Activated effector memory CD4-positive, alpha-beta T cell treated with Interleukin-2 at 50 U/mL for 16 hours (primary cell): ENCODE measurements at regions not wholly inside any gene's neighbourhood (a gene's known extent, or its start where the extent isn't known, plus 50 kb on each side); places are given as distances from the start of the nearest gene placed in this dataset.
"Not testable (repeated sequence)": the region's sequence is repeated elsewhere in the genome, so short reads cannot be mapped to it uniquely, and the experiment has no call there.

Experiments used
- DNase-seq: peaks from one replicate; pipeline ENCODE4 v3.0.0-alpha.2; 2020

GRCh38 chr3:177830411-177830849 lies 633.1 kb upstream of the TBL1XR1 start:
- no peak for DNase-seq

- DNase-seq = no peak
These were observed 634.1 kb upstream of the TBL1XR1 start for GRCh38 chr3:177831361-177831760.

- DNase-seq = no peak
These were observed 635.6 kb upstream of the TBL1XR1 start for GRCh38 chr3:177832880-177833279.

- no peak for DNase-seq
These were observed 636.0 kb upstream of the TBL1XR1 start for GRCh38 chr3:177833332-177833731.

- no peak for DNase-seq
These were observed 637.7 kb upstream of the TBL1XR1 start for GRCh38 chr3:177835008-177835407.

- DNase-seq = no peak
These were observed 638.6 kb upstream of the TBL1XR1 start for GRCh38 chr3:177835917-177836316.

GRCh38 chr3:177836671-177837070 lies 639.4 kb upstream of the TBL1XR1 start:
- DNase-seq = no peak

GRCh38 chr3:177837951-177838655 lies 640.8 kb upstream of the TBL1XR1 start:
- no peak for DNase-seq

- no peak for DNase-seq
These were observed 641.6 kb upstream of the TBL1XR1 start for GRCh38 chr3:177838766-177839350.

- no peak for DNase-seq
These were observed 645.0 kb upstream of the TBL1XR1 start for GRCh38 chr3:177842302-177842701.

- no peak for DNase-seq
These were observed 645.8 kb upstream of the TBL1XR1 start for GRCh38 chr3:177842743-177843734.

- no peak for DNase-seq
These were observed 654.9 kb upstream of the TBL1XR1 start for GRCh38 chr3:177852001-177852807.

GRCh38 chr3:177855021-177855420 lies 657.7 kb upstream of the TBL1XR1 start:
- DNase-seq = no peak

GRCh38 chr3:177860184-177860583 lies 662.9 kb upstream of the TBL1XR1 start:
- DNase-seq = no peak

GRCh38 chr3:177862962-177863491 lies 665.7 kb upstream of the TBL1XR1 start:
- DNase-seq = no peak

GRCh38 chr3:177871267-177871666 lies 665.0 kb upstream of the KCNMB2 start:
- not testable (repeated sequence) for DNase-seq

GRCh38 chr3:177878192-177878591 lies 658.0 kb upstream of the KCNMB2 start:
- DNase-seq = no peak

GRCh38 chr3:177878957-177879356 lies 657.3 kb upstream of the KCNMB2 start:
- DNase-seq = no peak

- no peak for DNase-seq
These were observed 654.9 kb upstream of the KCNMB2 start for GRCh38 chr3:177881351-177881750.

GRCh38 chr3:177882124-177882648 lies 654.0 kb upstream of the KCNMB2 start:
- no peak for DNase-seq

- DNase-seq = no peak
These were observed 653.1 kb upstream of the KCNMB2 start for GRCh38 chr3:177883091-177883490.

- DNase-seq = no peak
These were observed 652.3 kb upstream of the KCNMB2 start for GRCh38 chr3:177883957-177884356.
